ENCODE measurements at regions not wholly inside any gene's neighbourhood (a gene's known extent, or its start where the extent isn't known, plus 50 kb on each side); places are given as distances from the start of the nearest gene placed in this dataset.

GRCh38 chr5:115352571-115352970, 56.1 kb upstream of the CCDC112 start:
- Histone ChIP-seq H3K36me3 (ENCODE audit: control insufficient read depth in 2 of 2, insufficient read depth in 2 of 2, low read length in 2 of 2) (no peaks in the 10 kb centered on the region), H3K9ac (ENCODE audit: low read length in 2 of 2) (no peak overlapping the region)

GRCh38 chr5:115351356-115352195, 55.1 kb upstream of the CCDC112 start:
- H3K9me3 ChIP-seq (ENCODE audit: control insufficient read depth in 2 of 2, low read length in 2 of 2) = peaks cover 2 to 5% of the 10 kb centered on the region in 2 donors
- H3K27me3 ChIP-seq (ENCODE audit: control insufficient read depth in 1 of 2, insufficient read depth in 2 of 2, low read length in 2 of 2) = no peaks in the 10 kb centered on the region
- H3K4me3 ChIP-seq (ENCODE audit: low read length in 2 of 2) = no peak overlapping the region
- no peaks in the 10 kb centered on the region for H3K36me3 ChIP-seq (ENCODE audit: control insufficient read depth in 2 of 2, insufficient read depth in 2 of 2, low read length in 2 of 2)
- H3K9ac ChIP-seq (ENCODE audit: low read length in 2 of 2) = no peak overlapping the region
- H3K27ac ChIP-seq (ENCODE audit: low read length) = no peak overlapping the region
- H3K4me1 ChIP-seq (ENCODE audit: control insufficient read depth, insufficient read depth, low read length) = no peaks in the 10 kb centered on the region

More at GRCh38 chr5:115352571-115352970, 56.1 kb upstream of the CCDC112 start:
- Histone ChIP-seq H3K27me3 (ENCODE audit: control insufficient read depth in 1 of 2, insufficient read depth in 2 of 2, low read length in 2 of 2) (no peaks in the 10 kb centered on the region), H3K4me3 (ENCODE audit: low read length in 2 of 2) (no peak overlapping the region), H3K4me1 (ENCODE audit: control insufficient read depth, insufficient read depth, low read length) (no peaks in the 10 kb centered on the region), H3K9me3 (ENCODE audit: control insufficient read depth in 2 of 2, low read length in 2 of 2) (peaks cover 2 to 5% of the 10 kb centered on the region in 2 donors), H3K27ac (ENCODE audit: low read length) (no peak overlapping the region)

- no peaks in the 10 kb centered on the region for H3K4me1 ChIP-seq (ENCODE audit: control insufficient read depth, insufficient read depth, low read length)
- H3K36me3 ChIP-seq (ENCODE audit: control insufficient read depth in 2 of 2, insufficient read depth in 2 of 2, low read length in 2 of 2) = no peaks in the 10 kb centered on the region
- H3K27ac ChIP-seq (ENCODE audit: low read length) = no peak overlapping the region
- no peaks in the 10 kb centered on the region for H3K27me3 ChIP-seq (ENCODE audit: control insufficient read depth in 1 of 2, insufficient read depth in 2 of 2, low read length in 2 of 2)
- no peak overlapping the region for H3K4me3 ChIP-seq (ENCODE audit: low read length in 2 of 2)
- H3K9me3 ChIP-seq (ENCODE audit: control insufficient read depth in 2 of 2, low read length in 2 of 2) = peaks cover 2 to 5% of the 10 kb centered on the region in 2 donors
- H3K9ac ChIP-seq (ENCODE audit: low read length in 2 of 2) = no peak overlapping the region
Observed at GRCh38 chr5:115350894-115351293, 54.4 kb upstream of the CCDC112 start.

- Histone ChIP-seq H3K9ac (ENCODE audit: low read length in 2 of 2) (no peak overlapping the region), H3K4me1 (ENCODE audit: control insufficient read depth, insufficient read depth, low read length) (no peaks in the 10 kb centered on the region), H3K27ac (ENCODE audit: low read length) (no peak overlapping the region), H3K9me3 (ENCODE audit: control insufficient read depth in 2 of 2, low read length in 2 of 2) (peaks cover 0 to 1% of the 10 kb centered on the region in 2 donors), H3K27me3 (ENCODE audit: control insufficient read depth in 1 of 2, insufficient read depth in 2 of 2, low read length in 2 of 2) (no peaks in the 10 kb centered on the region), H3K36me3 (ENCODE audit: control insufficient read depth in 2 of 2, insufficient read depth in 2 of 2, low read length in 2 of 2) (no peaks in the 10 kb centered on the region), H3K4me3 (ENCODE audit: low read length in 2 of 2) (no peak overlapping the region)
Observed at GRCh38 chr5:115349001-115349817, 52.8 kb upstream of the CCDC112 start.

- Histone ChIP-seq H3K9ac (ENCODE audit: low read length in 2 of 2) (no peak overlapping the region), H3K36me3 (ENCODE audit: control insufficient read depth in 2 of 2, insufficient read depth in 2 of 2, low read length in 2 of 2) (no peaks in the 10 kb centered on the region), H3K9me3 (ENCODE audit: control insufficient read depth in 2 of 2, low read length in 2 of 2) (no peaks in the 10 kb centered on the region), H3K27me3 (ENCODE audit: control insufficient read depth in 1 of 2, insufficient read depth in 2 of 2, low read length in 2 of 2) (no peaks in the 10 kb centered on the region), H3K27ac (ENCODE audit: low read length) (no peak overlapping the region), H3K4me3 (ENCODE audit: low read length in 2 of 2) (no peak overlapping the region), H3K4me1 (ENCODE audit: control insufficient read depth, insufficient read depth, low read length) (no peaks in the 10 kb centered on the region)
Observed at GRCh38 chr5:115348175-115348574, 51.7 kb upstream of the CCDC112 start.

Measured in stomach smooth muscle (tissue), 2 donors.